RPMI8226 (cell line): ENCODE measurements at regions not wholly inside any gene's neighbourhood (a gene's known extent, or its start where the extent isn't known, plus 50 kb on each side); places are given as distances from the start of the nearest gene placed in this dataset.
"Not testable (repeated sequence)": the region's sequence is repeated elsewhere in the genome, so short reads cannot be mapped to it uniquely, and the experiment has no call there.

Experiments
- DNase-seq: peaks from one replicate; pipeline ENCODE4 v3.0.0-alpha.2; 2015

GRCh38 chr12:5166976-5167375, 123.3 kb downstream of the KCNA5 start:
- peak; percentile 29 for DNase-seq

- no peak for DNase-seq
Observed at GRCh38 chr12:5168148-5168547, 124.5 kb downstream of the KCNA5 start.

- DNase-seq, result no peak
Observed at GRCh38 chr12:5170844-5171243, 127.2 kb downstream of the KCNA5 start.

- DNase-seq, result peak; percentile 38
Observed at GRCh38 chr12:5171701-5172100, 128.0 kb downstream of the KCNA5 start.

- DNase-seq, result peak; percentile 65
Observed at GRCh38 chr12:5172886-5173285, 129.2 kb downstream of the KCNA5 start.

- DNase-seq, result peak; percentile 13
Observed at GRCh38 chr12:5173511-5174011, 129.9 kb downstream of the KCNA5 start.

GRCh38 chr12:5175415-5175814, 131.7 kb downstream of the KCNA5 start:
- DNase-seq, result not testable (repeated sequence)

- no peak for DNase-seq
Observed at GRCh38 chr12:5176036-5176435, 132.4 kb downstream of the KCNA5 start.

GRCh38 chr12:5177096-5177495, 133.4 kb downstream of the KCNA5 start:
- no peak for DNase-seq

- DNase-seq, result no peak
Observed at GRCh38 chr12:5177731-5178130, 134.1 kb downstream of the KCNA5 start.

- no peak for DNase-seq
Observed at GRCh38 chr12:5178571-5178970, 134.9 kb downstream of the KCNA5 start.

- DNase-seq, result no peak
Observed at GRCh38 chr12:5180496-5180895, 136.8 kb downstream of the KCNA5 start.

GRCh38 chr12:5184186-5184585, 140.5 kb downstream of the KCNA5 start:
- no peak for DNase-seq

- DNase-seq, result no peak
Observed at GRCh38 chr12:5185435-5186069, 141.9 kb downstream of the KCNA5 start.

- no peak for DNase-seq
Observed at GRCh38 chr12:5186715-5187114, 143.0 kb downstream of the KCNA5 start.

GRCh38 chr12:5187136-5187535, 143.5 kb downstream of the KCNA5 start:
- no peak for DNase-seq

GRCh38 chr12:5188472-5188871, 144.8 kb downstream of the KCNA5 start:
- DNase-seq, result no peak

- no peak for DNase-seq
Observed at GRCh38 chr12:5189173-5189572, 145.5 kb downstream of the KCNA5 start.

- DNase-seq, result no peak
Observed at GRCh38 chr12:5191803-5192538, 148.3 kb downstream of the KCNA5 start.

- DNase-seq, result no peak
Observed at GRCh38 chr12:5192726-5193125, 149.0 kb downstream of the KCNA5 start.

GRCh38 chr12:5194306-5194705, 150.6 kb downstream of the KCNA5 start:
- no peak for DNase-seq

- no peak for DNase-seq
Observed at GRCh38 chr12:5195244-5195643, 151.6 kb downstream of the KCNA5 start.

- no peak for DNase-seq
Observed at GRCh38 chr12:5195691-5196090, 152.0 kb downstream of the KCNA5 start.

- DNase-seq, result no peak
Observed at GRCh38 chr12:5197131-5197530, 153.5 kb downstream of the KCNA5 start.

GRCh38 chr12:5197656-5198055, 154.0 kb downstream of the KCNA5 start:
- DNase-seq, result no peak
